GM12878 (cell line): ENCODE measurements at regions not wholly inside any gene's neighbourhood (a gene's known extent, or its start where the extent isn't known, plus 50 kb on each side); places are given as distances from the start of the nearest gene placed in this dataset.

Experiments used
- ATAC-seq: fragments of 200-7000 bp; cut with Tn5 transposase; 3 replicates; pipeline ENCODE4 v1.9.1; 2020; ENCODE audit warnings: mild to moderate bottlenecking, moderate library complexity
- BruUV-seq: library from RNA; stranded (reverse); fragments of 400-500 nt; replicated peaks from 2 replicates; lab custom pipeline; 2021; lab: Mats Ljungman, UMichigan
- CTCF ChIA-PET: fragments of 300-600 bp; sonication (Branson Sonifier 250); formaldehyde crosslinking; extraction: SDS; loops from one replicate; lab custom pipeline; 2021; ENCODE audit warnings: inconsistent platforms; lab: Yijun Ruan, JAX
- POLR2A ChIA-PET: fragments of 350-600 bp; formaldehyde crosslinking; extraction: SDS; loops from one replicate; lab custom pipeline; 2021; ENCODE audit warnings: inconsistent platforms; lab: Charles Lee
- RAD21 ChIA-PET: fragments of 300-600 bp; sonication (Branson Sonifier 250); formaldehyde crosslinking; loops from one replicate; lab custom pipeline; 2023; ENCODE audit warnings: antibody characterized with exemption; ENCODE audit not compliant: unreplicated experiment; lab: Charles Lee
- SMC1A ChIA-PET: fragments of 300-600 bp; sonication (Branson Sonifier 250); formaldehyde crosslinking; loops from one replicate; lab custom pipeline; 2023; ENCODE audit not compliant: unreplicated experiment, uncharacterized antibody; lab: Charles Lee
- DNase-seq: peaks from one replicate; pipeline ENCODE4 v3.0.0-alpha.2; 2011; ENCODE audit warnings: low read depth, low spot score
- FAIRE-seq: peaks from 3 replicates; lab custom pipeline; 2011; peaks lifted over from hg19 to GRCh38; lab: Jason Lieb, UNC
- H2AFZ ChIP-seq: 2 replicates; pipeline ENCODE4 v1.6.0; 2011; ENCODE audit warnings: low read depth, low read length, control low read depth; ENCODE audit not compliant: control insufficient read depth
- H3K27ac ChIP-seq: 2 replicates; pipeline ENCODE4 v1.5.1; 2011; ENCODE audit warnings: control low read depth; ENCODE audit not compliant: control insufficient read depth, insufficient read depth
- H3K27me3 ChIP-seq, 2 experiments: replicated peaks in 1 of 2; 2 replicates each; pipeline versions ENCODE4 v1.6.0 to v1.6.1; 2011; ENCODE audit warnings: low read length in 1 of 2; ENCODE audit not compliant: control insufficient read depth in 2 of 2, insufficient read depth in 2 of 2
- H3K36me3 ChIP-seq, 2 experiments: 2 replicates each; pipeline ENCODE4 v1.5.1; 2011; ENCODE audit warnings: low read length in 1 of 2; ENCODE audit not compliant: control insufficient read depth in 2 of 2, insufficient read depth in 2 of 2
- H3K4me1 ChIP-seq: 2 replicates; pipeline ENCODE4 v1.6.1; 2011; ENCODE audit warnings: mild to moderate bottlenecking, low read length, moderate library complexity, mixed read lengths; ENCODE audit not compliant: control insufficient read depth, insufficient read depth
- H3K4me2 ChIP-seq: 2 replicates; pipeline ENCODE4 v1.6.0; 2011; ENCODE audit warnings: control low read depth; ENCODE audit not compliant: control insufficient read depth, insufficient read depth
- H3K4me3 ChIP-seq: fragments of 200-600 bp; sonication (generic); 2 replicates; pipeline ENCODE4 v1.5.1; 2016
- H3K79me2 ChIP-seq: 2 replicates; pipeline ENCODE4 v1.6.0; 2011; ENCODE audit warnings: low read length; ENCODE audit not compliant: control insufficient read depth, insufficient read depth
- H3K9ac ChIP-seq: 2 replicates; pipeline ENCODE4 v1.8.0; 2011; ENCODE audit warnings: low read length, control low read depth, mixed read lengths; ENCODE audit not compliant: control insufficient read depth, insufficient read depth
- H3K9me3 ChIP-seq: replicated peaks from 3 replicates; pipeline ENCODE4 v1.5.1; 2011; ENCODE audit warnings: mild to moderate bottlenecking, low read length; ENCODE audit not compliant: control insufficient read depth, insufficient read depth
- H4K20me1 ChIP-seq: 2 replicates; pipeline ENCODE4 v1.6.0; 2011; ENCODE audit not compliant: control insufficient read depth, insufficient read depth
- CBX5 ChIP-seq: sonication (generic); IDR thresholded peaks from 2 replicates; pipeline ENCODE4 v1.6.1; 2016; ENCODE audit warnings: low read depth, moderate library complexity, mild to moderate bottlenecking, inconsistent platforms
- CHD1 ChIP-seq: IDR thresholded peaks from 2 replicates; pipeline ENCODE4 v1.6.1; 2012; ENCODE audit warnings: low read depth, low read length, improper control_type of control experiment
- CHD2 ChIP-seq: IDR thresholded peaks from 2 replicates; pipeline ENCODE4 v1.6.1; 2011; ENCODE audit warnings: low read depth, low read length, improper control_type of control experiment, borderline replicate concordance
- E2F8 ChIP-seq: fragments of 450-650 bp; IDR thresholded peaks from 2 replicates; pipeline ENCODE4 v1.6.1; 2018; ENCODE audit warnings: mild to moderate bottlenecking, low read depth, moderate library complexity; ENCODE audit not compliant: partially characterized antibody
- EGR1 ChIP-seq, 2 experiments: IDR thresholded peaks; 1 replicate in 1 of 2; 2 replicates in 1 of 2; pipeline ENCODE4 v1.6.1; 2011 to 2012; ENCODE audit warnings: low read depth in 2 of 2, low read length in 2 of 2, borderline replicate concordance in 1 of 2, mild to moderate bottlenecking in 1 of 2, moderate library complexity in 1 of 2
- FOXK2 ChIP-seq: fragments of 450-650 bp; IDR thresholded peaks from 2 replicates; pipeline ENCODE4 v1.6.1; 2017; ENCODE audit warnings: mild to moderate bottlenecking, moderate library complexity
- HCFC1 ChIP-seq: fragments of 150-350 bp; IDR thresholded peaks from 2 replicates; pipeline ENCODE4 v1.6.1; 2014; ENCODE audit warnings: low read length
- MYC ChIP-seq: IDR thresholded peaks from 2 replicates; pipeline ENCODE4 v1.6.1; 2011; ENCODE audit warnings: mild to moderate bottlenecking, low read length, moderate library complexity, inconsistent platforms; ENCODE audit not compliant: insufficient read depth, insufficient replicate concordance, insufficient read length, severe bottlenecking
- RAD51 ChIP-seq: fragments of 450-650 bp; IDR thresholded peaks from 2 replicates; pipeline ENCODE4 v1.6.1; 2016; ENCODE audit warnings: moderate library complexity, mild to moderate bottlenecking, inconsistent platforms
- SKIL ChIP-seq: fragments of 450-650 bp; IDR thresholded peaks from 2 replicates; pipeline ENCODE4 v1.6.1; 2017; ENCODE audit warnings: mild to moderate bottlenecking, low read depth, inconsistent platforms; ENCODE audit not compliant: poor library complexity, severe bottlenecking
- SP1 ChIP-seq: IDR thresholded peaks from one replicate; pipeline ENCODE4 v1.6.1; 2011; ENCODE audit warnings: low read depth, low read length
- TCF3 ChIP-seq: IDR thresholded peaks from 2 replicates; pipeline ENCODE4 v1.6.1; 2012; ENCODE audit warnings: low read depth, mild to moderate bottlenecking, low read length, borderline replicate concordance; ENCODE audit not compliant: insufficient read depth
- TCF7 ChIP-seq: IDR thresholded peaks from 2 replicates; pipeline ENCODE4 v1.6.1; 2014; ENCODE audit warnings: antibody characterized with exemption, borderline replicate concordance
- WRNIP1 ChIP-seq: IDR thresholded peaks from 2 replicates; pipeline ENCODE4 v1.6.1; 2011; ENCODE audit warnings: low read depth, low read length, improper control_type of control experiment, borderline replicate concordance
- ZBED1 ChIP-seq: IDR thresholded peaks from 2 replicates; pipeline ENCODE4 v1.6.1; 2016; ENCODE audit warnings: borderline replicate concordance
- ZBTB40 ChIP-seq: fragments of 450-650 bp; IDR thresholded peaks from 2 replicates; pipeline ENCODE4 v1.6.1; 2016; ENCODE audit warnings: mild to moderate bottlenecking, moderate library complexity, borderline replicate concordance
- ZNF207 ChIP-seq: fragments of 450-650 bp; IDR thresholded peaks from 2 replicates; pipeline ENCODE4 v1.6.1; 2014; ENCODE audit warnings: antibody characterized with exemption, mild to moderate bottlenecking, borderline replicate concordance
- WGBS: methylation state at CpG from one replicate; pipeline ENCODE4 v1.1.6; 2016; ENCODE audit warnings: low lambda C conversion rate; ENCODE audit not compliant: insufficient replicate concordance, insufficient coverage; ENCODE audit errors: missing lambda C conversion rate; 5-methylcytosine and 5-hydroxymethylcytosine counted together
- in situ Hi-C: fragments of 300-500 bp; cut with MboI; formaldehyde crosslinking; loops from 9 replicates; pipeline ENCODE4 v1.14.3; 2018; ENCODE audit warnings: mixed read lengths
- intact Hi-C: fragments of 100-400 bp; cut with micrococcal nuclease; formaldehyde crosslinking; loops from one replicate; pipeline ENCODE4 v1.14.2; 2022; ENCODE audit not compliant: unreplicated experiment

GRCh38 chr14:23801766-23802165 lies 151.8 kb upstream of the DHRS4 start:
- H3K27me3 ChIP-seq = no peaks in the 10 kb centered on the region
- ATAC-seq (no peak), DNase-seq (no peak), FAIRE-seq (no peak)
- intact Hi-C loops = no loop called here
- H4K20me1 ChIP-seq = no peaks in the 10 kb centered on the region
- no peaks in the 10 kb centered on the region for H3K9me3 ChIP-seq
- POLR2A ChIA-PET = no interaction called here
- no peaks in the 10 kb centered on the region for H3K36me3 ChIP-seq
- in situ Hi-C loops = no loop called here
- H3K79me2 ChIP-seq = no peaks in the 10 kb centered on the region
- SMC1A ChIA-PET = no interaction called here
- H3K4me3 ChIP-seq = no peak overlapping the region
- CTCF ChIA-PET = no interaction called here
- no peaks in the 10 kb centered on the region for H3K4me1 ChIP-seq
- no peak overlapping the region for H3K9ac ChIP-seq
- H3K4me2 ChIP-seq = no peak overlapping the region
- BruUV-seq = no TSS peak
- 0% methylated on average over 2 of the region's 2 CpGs for WGBS
- RAD21 ChIA-PET = no interaction called here
- H2AFZ ChIP-seq = no peak overlapping the region
- no peak overlapping the region for H3K27ac ChIP-seq
- TF ChIP-seq CBX5 = no peak
- TF ChIP-seq ZNF207 = no peak
- TF ChIP-seq TCF3 = no peak
- no peak for TF ChIP-seq E2F8
- TF ChIP-seq CHD2 = no peak
- no peak for TF ChIP-seq ZBED1
- TF ChIP-seq CHD1 = no peak
- TF ChIP-seq FOXK2 = no peak
- TF ChIP-seq TCF7 = no peak
- TF ChIP-seq HCFC1 = no peak
- TF ChIP-seq MYC = no peak
- TF ChIP-seq SKIL = no peak
- TF ChIP-seq ZBTB40 = no peak
- no peak for TF ChIP-seq SP1
- TF ChIP-seq WRNIP1 = no peak
- no peak for TF ChIP-seq RAD51
- TF ChIP-seq EGR1 (IDR thresholded peaks at IDR 0.05; ENCODE audit: borderline replicate concordance in 1 of 2, low read depth in 2 of 2, low read length in 2 of 2) = no peak
